OCI-LY3 (cell line): ENCODE measurements at regions not wholly inside any gene's neighbourhood (a gene's known extent, or its start where the extent isn't known, plus 50 kb on each side); places are given as distances from the start of the nearest gene placed in this dataset.

Experiments used
- CTCF ChIP-seq: fragments of 200-600, 300-600 bp; sonication (generic); IDR thresholded peaks from 2 replicates; pipeline ENCODE4 v1.5.1; 2014; ENCODE audit warnings: antibody characterized with exemption, low read length, low read depth
- EZH2phosphoT487 ChIP-seq: fragments of 200-600 bp; shearing (Covaris generic); IDR thresholded peaks from 2 replicates; pipeline ENCODE4 v1.6.1; 2018; ENCODE audit warnings: antibody characterized with exemption, mixed run types, low read depth

GRCh38 chr4:115470763-115471162 is 357.3 kb upstream of the NDST4 start:
- no peak for TF ChIP-seq CTCF
- no peak for TF ChIP-seq EZH2phosphoT487
